ENCODE measurements at regions not wholly inside any gene's neighbourhood (a gene's known extent, or its start where the extent isn't known, plus 50 kb on each side); places are given as distances from the start of the nearest gene placed in this dataset.
A peak's percentile ranks its signal among the peaks of the same experiment; 100 is the strongest.
"Not testable (repeated sequence)": the region's sequence is repeated elsewhere in the genome, so short reads cannot be mapped to it uniquely, and the experiment has no call there.

DNA sequence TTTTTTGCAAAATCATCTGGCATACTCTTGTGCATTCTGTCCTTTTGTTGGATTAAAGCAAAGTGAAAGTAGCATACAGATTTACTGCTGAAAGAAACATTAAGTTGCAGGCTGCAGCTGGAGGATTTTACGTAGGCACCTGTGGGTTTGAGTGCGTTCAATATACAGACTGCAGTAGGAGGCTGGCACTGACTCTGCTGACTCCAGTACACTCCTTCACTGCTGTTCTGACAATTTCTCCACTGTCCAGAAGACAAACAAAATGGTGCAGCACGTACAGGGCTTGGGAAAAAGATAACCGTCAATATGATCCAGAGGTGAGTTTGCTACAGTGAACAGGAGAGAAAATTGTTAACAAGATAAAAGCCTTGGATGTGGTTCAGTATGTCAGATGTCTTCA is 73.3 kb downstream of the TANC2 start:
- peak overlapping the region; percentile 34; the same call in 1 of the 2 replicates for H3K4me3 ChIP-seq (ENCODE audit: low read depth, low read length)
- H3K79me2 ChIP-seq (ENCODE audit: control insufficient read depth, insufficient read depth, low read length, unreplicated experiment) = peaks cover 85% of the 10 kb centered on the region
- H3K4me1 ChIP-seq (ENCODE audit: control insufficient read depth, insufficient read depth, low read length, unreplicated experiment) = peaks cover 37% of the 10 kb centered on the region
- H3K27ac ChIP-seq (ENCODE audit: low read depth, low read length) = no peak overlapping the region
- H2AFZ ChIP-seq (ENCODE audit: low read length, unreplicated experiment) = no peak overlapping the region
- no peaks in the 10 kb centered on the region for H3K36me3 ChIP-seq (ENCODE audit: insufficient read depth, low read length)
- H3K27me3 ChIP-seq (ENCODE audit: insufficient read depth, low read length) = no peaks in the 10 kb centered on the region

DNA sequence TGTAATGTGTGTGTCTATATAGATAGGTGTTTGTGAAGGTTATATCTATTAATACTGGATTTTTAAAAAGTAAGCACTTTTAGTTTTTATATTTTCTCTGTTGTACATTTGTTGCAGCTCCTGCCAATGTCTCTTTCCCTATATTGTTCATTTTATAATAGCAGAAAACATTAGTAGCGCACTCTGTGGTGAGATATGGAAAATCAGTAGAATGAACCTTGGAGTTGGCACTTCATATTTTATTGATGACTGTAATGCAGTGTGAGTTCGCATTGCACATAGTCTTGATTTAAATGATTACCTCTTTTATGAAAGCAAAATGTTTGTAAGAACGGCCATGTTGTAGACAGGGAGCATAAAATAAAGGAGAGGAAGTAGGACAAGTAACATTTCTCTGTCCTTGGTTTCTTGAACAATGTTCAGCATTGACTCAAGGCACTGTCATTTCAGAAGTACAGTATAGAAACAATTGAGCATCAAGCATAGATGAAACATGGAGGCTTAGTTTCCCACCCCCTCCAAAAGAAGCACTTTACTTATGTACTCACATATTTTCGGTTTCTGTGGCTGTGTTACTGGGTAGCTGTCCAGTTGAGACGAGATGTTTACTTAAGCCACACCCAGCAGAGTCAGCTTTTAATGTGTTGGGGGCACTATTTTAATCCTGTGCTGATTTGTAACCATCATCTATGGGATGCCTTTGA is 74.0 kb downstream of the TANC2 start:
- peak overlapping the region; percentile 67 for H3K4me3 ChIP-seq (ENCODE audit: low read depth, low read length)

GRCh38 chr17:63040816-63041215 is 74.8 kb downstream of the TANC2 start:
- Histone ChIP-seq H3K27me3 (ENCODE audit: insufficient read depth, low read length) (no peaks in the 10 kb centered on the region), H3K27ac (ENCODE audit: low read depth, low read length) (peak overlapping the region; percentile 52; the same call in 1 of the 2 replicates), H3K79me2 (ENCODE audit: control insufficient read depth, insufficient read depth, low read length, unreplicated experiment) (peaks cover 80% of the 10 kb centered on the region), H3K4me1 (ENCODE audit: control insufficient read depth, insufficient read depth, low read length, unreplicated experiment) (peaks cover 23% of the 10 kb centered on the region), H3K36me3 (ENCODE audit: insufficient read depth, low read length) (no peaks in the 10 kb centered on the region), H2AFZ (ENCODE audit: low read length, unreplicated experiment) (no peak overlapping the region), H3K4me3 (ENCODE audit: low read depth, low read length) (peak overlapping the region; percentile 67; the same call in 1 of the 2 replicates)

More for the DNA sequence above, 74.0 kb downstream of the TANC2 start:
- Histone ChIP-seq H3K4me1 (ENCODE audit: control insufficient read depth, insufficient read depth, low read length, unreplicated experiment) (peaks cover 30% of the 10 kb centered on the region), H3K27ac (ENCODE audit: low read depth, low read length) (peak overlapping the region; percentile 52; the same call in 1 of the 2 replicates), H3K79me2 (ENCODE audit: control insufficient read depth, insufficient read depth, low read length, unreplicated experiment) (peaks cover 85% of the 10 kb centered on the region), H2AFZ (ENCODE audit: low read length, unreplicated experiment) (peak overlapping the region; percentile 59), H3K27me3 (ENCODE audit: insufficient read depth, low read length) (no peaks in the 10 kb centered on the region), H3K36me3 (ENCODE audit: insufficient read depth, low read length) (no peaks in the 10 kb centered on the region)

- H2AFZ ChIP-seq (ENCODE audit: low read length, unreplicated experiment) = no peak overlapping the region
- no peaks in the 10 kb centered on the region for H3K27me3 ChIP-seq (ENCODE audit: insufficient read depth, low read length)
- no peak overlapping the region for H3K27ac ChIP-seq (ENCODE audit: low read depth, low read length)
- no peaks in the 10 kb centered on the region for H3K36me3 ChIP-seq (ENCODE audit: insufficient read depth, low read length)
- no peak overlapping the region for H3K4me3 ChIP-seq (ENCODE audit: low read depth, low read length)
- peaks cover 21% of the 10 kb centered on the region for H3K4me1 ChIP-seq (ENCODE audit: control insufficient read depth, insufficient read depth, low read length, unreplicated experiment)
- H3K79me2 ChIP-seq (ENCODE audit: control insufficient read depth, insufficient read depth, low read length, unreplicated experiment) = peaks cover 75% of the 10 kb centered on the region
These were observed 75.2 kb downstream of the TANC2 start for GRCh38 chr17:63041251-63041650.

DNA sequence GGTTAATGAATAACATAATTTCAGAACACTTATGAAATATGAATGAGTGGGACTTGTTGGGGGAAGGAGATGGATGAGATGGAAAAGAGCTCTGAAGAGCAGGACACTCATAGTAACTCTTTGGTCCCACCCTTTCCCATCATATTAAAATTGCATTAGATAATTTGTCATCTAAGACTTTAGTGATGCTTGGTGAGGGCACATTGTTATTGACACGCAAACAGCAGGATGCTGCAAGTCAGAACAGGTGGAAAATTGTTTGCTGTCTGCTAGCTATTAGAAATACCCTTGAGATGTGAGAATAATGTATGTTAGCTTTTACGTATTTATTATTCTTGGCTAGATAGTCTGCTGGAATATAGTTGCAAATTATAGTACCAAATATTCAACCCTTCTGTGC is 75.7 kb downstream of the TANC2 start:
- H3K79me2 ChIP-seq (ENCODE audit: control insufficient read depth, insufficient read depth, low read length, unreplicated experiment) = peaks cover 71% of the 10 kb centered on the region
- H3K4me1 ChIP-seq (ENCODE audit: control insufficient read depth, insufficient read depth, low read length, unreplicated experiment) = peaks cover 21% of the 10 kb centered on the region
- no peak overlapping the region for H2AFZ ChIP-seq (ENCODE audit: low read length, unreplicated experiment)
- H3K27me3 ChIP-seq (ENCODE audit: insufficient read depth, low read length) = no peaks in the 10 kb centered on the region
- H3K36me3 ChIP-seq (ENCODE audit: insufficient read depth, low read length) = no peaks in the 10 kb centered on the region
- no peak overlapping the region for H3K27ac ChIP-seq (ENCODE audit: low read depth, low read length)
- H3K4me3 ChIP-seq (ENCODE audit: low read depth, low read length) = no peak overlapping the region

DNA sequence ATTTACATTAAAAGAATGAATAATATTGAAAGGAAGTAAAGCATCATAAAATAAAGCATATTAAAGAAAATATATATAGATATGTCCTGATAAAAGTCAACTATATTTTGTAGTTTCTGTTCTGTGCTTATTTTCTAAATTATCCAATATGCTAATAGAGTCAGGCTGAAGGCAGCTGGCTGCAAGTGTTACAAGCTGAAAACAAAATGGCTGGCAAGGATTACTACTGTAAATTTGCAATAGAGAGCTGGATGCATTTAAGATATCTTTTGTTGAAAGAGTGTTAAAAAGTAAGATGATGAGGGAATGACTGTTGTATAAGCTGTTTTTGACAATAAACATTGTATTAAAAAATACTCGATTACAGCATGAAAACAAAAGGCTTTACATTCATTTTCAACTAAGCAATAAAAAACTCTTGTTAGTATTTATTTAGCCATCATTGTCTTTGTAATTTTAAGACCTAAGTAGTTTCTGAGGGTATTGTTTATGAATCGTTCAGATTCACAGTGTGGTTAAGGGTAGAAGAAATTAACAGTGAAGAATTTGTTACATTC is 76.3 kb downstream of the TANC2 start:
- peaks cover 21% of the 10 kb centered on the region for H3K4me1 ChIP-seq (ENCODE audit: control insufficient read depth, insufficient read depth, low read length, unreplicated experiment)
- no peaks in the 10 kb centered on the region for H3K27me3 ChIP-seq (ENCODE audit: insufficient read depth, low read length)
- H3K36me3 ChIP-seq (ENCODE audit: insufficient read depth, low read length) = no peaks in the 10 kb centered on the region
- no peak overlapping the region for H2AFZ ChIP-seq (ENCODE audit: low read length, unreplicated experiment)
- no peak overlapping the region for H3K27ac ChIP-seq (ENCODE audit: low read depth, low read length)
- peaks cover 70% of the 10 kb centered on the region for H3K79me2 ChIP-seq (ENCODE audit: control insufficient read depth, insufficient read depth, low read length, unreplicated experiment)
- no peak overlapping the region for H3K4me3 ChIP-seq (ENCODE audit: low read depth, low read length)

- H3K4me1 ChIP-seq (ENCODE audit: control insufficient read depth, insufficient read depth, low read length, unreplicated experiment); H3K27ac ChIP-seq (ENCODE audit: low read depth, low read length); H3K4me3 ChIP-seq (ENCODE audit: low read depth, low read length); H2AFZ ChIP-seq (ENCODE audit: low read length, unreplicated experiment); H3K36me3 ChIP-seq (ENCODE audit: insufficient read depth, low read length); H3K27me3 ChIP-seq (ENCODE audit: insufficient read depth, low read length): not testable (repeated sequence)
- H3K79me2 ChIP-seq (ENCODE audit: control insufficient read depth, insufficient read depth, low read length, unreplicated experiment) = peaks cover 82% of the 10 kb centered on the region
These were observed 91.5 kb downstream of the TANC2 start for GRCh38 chr17:63057560-63057959.

GRCh38 chr17:63066158-63066813 is 100.3 kb downstream of the TANC2 start:
- Histone ChIP-seq H2AFZ (ENCODE audit: low read length, unreplicated experiment) (no peak overlapping the region), H3K27ac (ENCODE audit: low read depth, low read length) (no peak overlapping the region), H3K27me3 (ENCODE audit: insufficient read depth, low read length) (no peaks in the 10 kb centered on the region), H3K79me2 (ENCODE audit: control insufficient read depth, insufficient read depth, low read length, unreplicated experiment) (peaks cover 71% of the 10 kb centered on the region), H3K4me1 (ENCODE audit: control insufficient read depth, insufficient read depth, low read length, unreplicated experiment) (peaks cover 16% of the 10 kb centered on the region), H3K4me3 (ENCODE audit: low read depth, low read length) (no peak overlapping the region), H3K36me3 (ENCODE audit: insufficient read depth, low read length) (no peaks in the 10 kb centered on the region)

- H3K36me3 ChIP-seq (ENCODE audit: insufficient read depth, low read length) = no peaks in the 10 kb centered on the region
These were observed 103.2 kb downstream of the TANC2 start for GRCh38 chr17:63069245-63069644.

DNA sequence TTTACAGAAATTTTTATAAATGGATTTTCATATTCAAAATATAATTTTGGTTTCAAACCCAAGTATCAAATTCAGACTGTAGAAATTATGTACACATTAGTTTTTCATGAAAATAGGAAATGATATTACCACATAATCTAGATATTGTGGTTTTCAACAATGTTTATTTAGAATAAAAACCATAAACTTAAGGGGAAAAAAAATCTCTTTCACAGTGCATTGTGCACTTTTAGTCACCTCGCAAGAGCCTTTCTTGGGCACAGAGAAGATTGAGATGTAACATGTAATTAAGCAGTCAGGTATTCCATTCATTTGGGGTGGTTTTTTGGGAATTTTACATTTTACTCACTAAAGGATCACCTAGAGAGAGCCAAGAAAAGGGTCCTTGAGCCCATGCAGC is 104.0 kb downstream of the TANC2 start:
- Histone ChIP-seq H3K79me2 (ENCODE audit: control insufficient read depth, insufficient read depth, low read length, unreplicated experiment) (peaks cover 42% of the 10 kb centered on the region), H3K4me3 (ENCODE audit: low read depth, low read length) (no peak overlapping the region), H3K36me3 (ENCODE audit: insufficient read depth, low read length) (no peaks in the 10 kb centered on the region), H2AFZ (ENCODE audit: low read length, unreplicated experiment) (no peak overlapping the region), H3K27me3 (ENCODE audit: insufficient read depth, low read length) (no peaks in the 10 kb centered on the region), H3K4me1 (ENCODE audit: control insufficient read depth, insufficient read depth, low read length, unreplicated experiment) (peaks cover 16% of the 10 kb centered on the region), H3K27ac (ENCODE audit: low read depth, low read length) (no peak overlapping the region)

More at GRCh38 chr17:63069245-63069644, 103.2 kb downstream of the TANC2 start:
- no peak overlapping the region for H2AFZ ChIP-seq (ENCODE audit: low read length, unreplicated experiment)
- H3K4me3 ChIP-seq (ENCODE audit: low read depth, low read length) = no peak overlapping the region
- H3K4me1 ChIP-seq (ENCODE audit: control insufficient read depth, insufficient read depth, low read length, unreplicated experiment) = peaks cover 16% of the 10 kb centered on the region
- peaks cover 49% of the 10 kb centered on the region for H3K79me2 ChIP-seq (ENCODE audit: control insufficient read depth, insufficient read depth, low read length, unreplicated experiment)
- H3K27me3 ChIP-seq (ENCODE audit: insufficient read depth, low read length) = no peaks in the 10 kb centered on the region
- H3K27ac ChIP-seq (ENCODE audit: low read depth, low read length) = no peak overlapping the region

All from ACC112 (cell line).